Fibroblast of lung (primary cell): ENCODE measurements at regions not wholly inside any gene's neighbourhood (a gene's known extent, or its start where the extent isn't known, plus 50 kb on each side); places are given as distances from the start of the nearest gene placed in this dataset.

Experiments used
- DNase-seq, 2 donors: peaks; one replicate each; pipeline versions ENCODE4 v3.0.0 to v3.0.0-alpha.2; 2010; ENCODE audit warnings: low read depth in 2 of 2
- H2AFZ ChIP-seq: 2 replicates; pipeline ENCODE4 v1.5.1; 2012; ENCODE audit warnings: low read length, control low read depth, inconsistent platforms
- H3K27ac ChIP-seq: 2 replicates; pipeline ENCODE4 v1.5.1; 2011; ENCODE audit warnings: low read length, control low read depth; ENCODE audit not compliant: insufficient read depth
- H3K27me3 ChIP-seq: 2 replicates; pipeline ENCODE4 v1.5.1; 2011; ENCODE audit warnings: mild to moderate bottlenecking, low read length; ENCODE audit not compliant: control insufficient read depth, insufficient read depth
- H3K36me3 ChIP-seq: 2 replicates; pipeline ENCODE4 v1.5.1; 2011; ENCODE audit warnings: low read length; ENCODE audit not compliant: control insufficient read depth, insufficient read depth
- H3K4me1 ChIP-seq: 2 replicates; pipeline ENCODE4 v1.5.1; 2011; ENCODE audit warnings: low read length; ENCODE audit not compliant: control insufficient read depth, insufficient read depth; ENCODE audit errors: extremely low read depth
- H3K4me2 ChIP-seq: 2 replicates; pipeline ENCODE4 v1.5.1; 2011; ENCODE audit warnings: low read length, control low read depth; ENCODE audit not compliant: insufficient read depth; ENCODE audit errors: extremely low read depth
- H3K4me3 ChIP-seq, 4 experiments: fragments of 200-600 bp in 1 of 4; sonication (generic) in 1 of 4; replicated peaks in 1 of 4; 2 replicates each; pipeline ENCODE4 v1.5.1; 2011 to 2016; ENCODE audit warnings: low read length in 4 of 4, low read depth in 3 of 4, mild to moderate bottlenecking in 3 of 4, control low read depth in 2 of 4, inconsistent platforms in 1 of 4, mixed read lengths in 1 of 4; ENCODE audit not compliant: insufficient read depth in 1 of 4; ENCODE audit errors: control extremely low read depth in 1 of 4
- H3K79me2 ChIP-seq: 2 replicates; pipeline ENCODE4 v1.5.1; 2012; ENCODE audit warnings: mild to moderate bottlenecking, low read length, inconsistent platforms; ENCODE audit not compliant: control insufficient read depth, insufficient read depth
- H3K9ac ChIP-seq: 2 replicates; pipeline ENCODE4 v1.5.1; 2011; ENCODE audit warnings: mild to moderate bottlenecking, low read length, control low read depth; ENCODE audit not compliant: insufficient read depth
- H3K9me3 ChIP-seq: 2 replicates; pipeline ENCODE4 v1.5.1; 2012; ENCODE audit warnings: low read depth, low read length; ENCODE audit not compliant: control insufficient read depth, insufficient read depth
- H4K20me1 ChIP-seq: 2 replicates; pipeline ENCODE4 v1.5.1; 2011; ENCODE audit warnings: low read length; ENCODE audit not compliant: control insufficient read depth, insufficient read depth; ENCODE audit errors: extremely low read depth
- CTCF ChIP-seq, 2 donors: IDR thresholded peaks in 1 of 2; conservative IDR thresholded peaks in 1 of 2; 1 replicate in 1 of 2; 2 replicates in 1 of 2; pipeline ENCODE4 v1.5.1; 2011 to 2012; ENCODE audit warnings: low read length in 2 of 2, control low read depth in 1 of 2, inconsistent platforms in 1 of 2, low read depth in 1 of 2, mild to moderate bottlenecking in 1 of 2
- EZH2 ChIP-seq: IDR thresholded peaks from 2 replicates; pipeline ENCODE4 v1.5.1; 2012; ENCODE audit warnings: low read length, control low read depth, mild to moderate bottlenecking; ENCODE audit errors: missing control alignments

GRCh38 chr5:117027384-117027783 is 452.8 kb upstream of the SEMA6A start:
- H3K9me3 ChIP-seq, result no peaks in the 10 kb centered on the region
- H3K9ac ChIP-seq, result no peak overlapping the region
- no peak for DNase-seq
- no peak overlapping the region for H3K27ac ChIP-seq
- no peaks in the 10 kb centered on the region for H3K79me2 ChIP-seq
- no peak overlapping the region for H2AFZ ChIP-seq
- H3K4me1 ChIP-seq, result no peaks in the 10 kb centered on the region
- H3K4me3 ChIP-seq, result no peak overlapping the region
- TF ChIP-seq CTCF (conservative IDR thresholded peaks at IDR 0.05 in 1 of 2, IDR thresholded peaks at IDR 0.05 in 1 of 2; ENCODE audit: low read depth in 1 of 2, low read length in 2 of 2) (no peak), EZH2 (no peak)
- no peaks in the 10 kb centered on the region for H3K27me3 ChIP-seq
- no peaks in the 10 kb centered on the region for H4K20me1 ChIP-seq
- no peak overlapping the region for H3K4me2 ChIP-seq
- no peaks in the 10 kb centered on the region for H3K36me3 ChIP-seq

DNA sequence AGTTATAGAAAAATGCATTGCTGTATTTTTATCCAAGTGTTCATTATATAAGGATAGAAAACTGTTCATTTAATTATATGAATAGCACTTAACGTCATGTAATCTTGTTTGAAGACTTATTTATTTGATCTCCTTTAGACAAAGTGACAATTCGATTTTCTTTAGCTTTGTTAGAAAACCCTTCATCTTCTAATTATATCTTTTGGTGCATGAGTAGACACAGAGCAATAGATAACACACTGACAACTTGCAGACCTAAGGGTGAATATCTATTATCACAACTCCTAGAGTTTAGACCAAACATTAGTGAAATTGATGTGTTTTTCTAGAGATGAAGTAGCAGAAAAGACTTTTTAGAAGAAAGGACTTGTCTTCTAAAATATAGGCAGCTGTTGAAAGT is 446.4 kb upstream of the SEMA6A start:
- Histone ChIP-seq H3K27ac (no peak overlapping the region), H3K9ac (no peak overlapping the region), H3K4me2 (no peak overlapping the region), H4K20me1 (no peaks in the 10 kb centered on the region), H3K36me3 (no peaks in the 10 kb centered on the region), H2AFZ (no peak overlapping the region), H3K9me3 (no peaks in the 10 kb centered on the region), H3K4me3 (no peak overlapping the region), H3K4me1 (no peaks in the 10 kb centered on the region), H3K27me3 (no peaks in the 10 kb centered on the region), H3K79me2 (no peaks in the 10 kb centered on the region)
- DNase-seq, result no peak
- no peak for TF ChIP-seq CTCF (conservative IDR thresholded peaks at IDR 0.05 in 1 of 2, IDR thresholded peaks at IDR 0.05 in 1 of 2; ENCODE audit: low read depth in 1 of 2, low read length in 2 of 2)
- no peak for TF ChIP-seq EZH2

- Histone ChIP-seq H3K79me2 (no peaks in the 10 kb centered on the region), H3K36me3 (no peaks in the 10 kb centered on the region), H3K9me3 (no peaks in the 10 kb centered on the region), H3K4me1 (no peaks in the 10 kb centered on the region), H3K27ac (no peak overlapping the region), H3K4me2 (no peak overlapping the region), H2AFZ (no peak overlapping the region), H4K20me1 (no peaks in the 10 kb centered on the region), H3K4me3 (no peak overlapping the region), H3K27me3 (no peaks in the 10 kb centered on the region), H3K9ac (no peak overlapping the region)
- TF ChIP-seq CTCF (conservative IDR thresholded peaks at IDR 0.05 in 1 of 2, IDR thresholded peaks at IDR 0.05 in 1 of 2; ENCODE audit: low read depth in 1 of 2, low read length in 2 of 2) (no peak), EZH2 (no peak)
- no peak for DNase-seq
These were observed 438.8 kb upstream of the SEMA6A start for GRCh38 chr5:117013280-117013877.
